HEK293T (cell line): ENCODE measurements at regions not wholly inside any gene's neighbourhood (a gene's known extent, or its start where the extent isn't known, plus 50 kb on each side); places are given as distances from the start of the nearest gene placed in this dataset.

ENCODE experiments used
- CTBP1 ChIP-seq: fragments of 450-650 bp; IDR thresholded peaks from 2 replicates; pipeline ENCODE4 v1.6.1; 2016; ENCODE audit warnings: borderline replicate concordance
- FOXK2 ChIP-seq: fragments of 450-650 bp; IDR thresholded peaks from 2 replicates; pipeline ENCODE4 v1.6.1; 2016; ENCODE audit warnings: mild to moderate bottlenecking
- FOXM1 ChIP-seq: fragments of 450-650 bp; IDR thresholded peaks from 2 replicates; pipeline ENCODE4 v1.6.1; 2017; ENCODE audit warnings: mild to moderate bottlenecking, borderline replicate concordance
- NFRKB ChIP-seq: fragments of 450-650 bp; IDR thresholded peaks from 2 replicates; pipeline ENCODE4 v1.6.1; 2016; ENCODE audit warnings: mild to moderate bottlenecking, moderate library complexity
- SP1 ChIP-seq: fragments of 450-650 bp; IDR thresholded peaks from 2 replicates; pipeline ENCODE4 v1.6.1; 2017
- ZNF384 ChIP-seq: fragments of 450-650 bp; IDR thresholded peaks from 2 replicates; pipeline ENCODE4 v1.6.1; 2016
- TF ChIP-seq, protein P1 (sequence below): fragments of 450-650 bp; IDR thresholded peaks from 2 replicates; pipeline ENCODE4 v1.6.1; 2016

DNA sequence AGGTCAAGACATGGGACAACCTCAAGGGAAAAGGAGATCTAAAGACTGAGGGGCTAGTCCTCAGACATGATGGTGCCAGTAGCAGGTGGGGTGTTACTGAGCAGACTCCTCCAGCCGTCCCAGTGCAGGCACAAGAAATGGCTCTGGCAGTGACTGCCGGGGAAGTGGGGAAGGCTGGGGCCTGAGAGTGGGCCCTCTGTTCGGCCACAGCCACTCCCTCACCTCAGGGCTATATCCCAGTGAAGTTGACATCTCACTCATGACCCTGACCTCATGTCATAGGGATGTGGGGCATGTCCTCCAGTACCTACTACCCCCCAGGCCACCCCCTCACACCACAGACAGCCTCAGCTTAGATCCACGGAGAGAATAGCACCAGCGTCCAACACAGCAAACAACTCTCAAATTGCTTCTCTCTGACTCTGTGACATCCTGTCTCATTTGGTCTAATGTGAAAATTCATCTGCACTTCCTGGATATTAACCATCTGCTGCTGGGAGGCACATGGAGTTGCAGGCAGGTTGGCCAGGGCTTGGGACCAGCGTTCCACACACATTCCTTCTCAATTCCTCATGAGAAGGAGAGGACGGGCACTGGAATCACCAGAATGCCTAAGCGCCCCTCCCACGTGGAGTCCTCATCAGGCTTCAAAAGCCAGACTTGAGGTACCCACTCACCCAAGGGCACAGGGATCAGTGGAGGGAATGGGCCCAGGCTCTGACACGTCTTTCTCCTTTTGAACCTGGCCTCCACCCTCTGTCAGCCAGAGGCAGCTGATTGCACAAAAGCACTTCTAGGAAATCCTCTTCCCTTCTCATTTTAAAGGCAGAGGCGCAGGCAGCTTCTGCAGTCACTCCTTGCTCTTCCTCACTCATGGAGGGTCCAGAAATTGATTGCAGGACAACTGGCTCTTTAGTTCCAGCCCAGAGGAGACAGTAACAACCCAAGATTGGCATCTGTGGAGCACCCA lies 163.6 kb upstream of the CST7 start:
- TF ChIP-seq ZNF384 (no peak), NFRKB (no peak), CTBP1 (no peak), FOXM1 (no peak), FOXK2 (no peak), SP1 (no peak)
- TF ChIP-seq, protein P1, sequence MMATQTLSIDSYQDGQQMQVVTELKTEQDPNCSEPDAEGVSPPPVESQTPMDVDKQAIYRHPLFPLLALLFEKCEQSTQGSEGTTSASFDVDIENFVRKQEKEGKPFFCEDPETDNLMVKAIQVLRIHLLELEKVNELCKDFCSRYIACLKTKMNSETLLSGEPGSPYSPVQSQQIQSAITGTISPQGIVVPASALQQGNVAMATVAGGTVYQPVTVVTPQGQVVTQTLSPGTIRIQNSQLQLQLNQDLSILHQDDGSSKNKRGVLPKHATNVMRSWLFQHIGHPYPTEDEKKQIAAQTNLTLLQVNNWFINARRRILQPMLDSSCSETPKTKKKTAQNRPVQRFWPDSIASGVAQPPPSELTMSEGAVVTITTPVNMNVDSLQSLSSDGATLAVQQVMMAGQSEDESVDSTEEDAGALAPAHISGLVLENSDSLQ = no peak
